Body of pancreas (tissue), 4 donors: ENCODE measurements at regions not wholly inside any gene's neighbourhood (a gene's known extent, or its start where the extent isn't known, plus 50 kb on each side); places are given as distances from the start of the nearest gene placed in this dataset.
A peak's percentile ranks its signal among the peaks of the same experiment; 100 is the strongest.

Experiments used
- ATAC-seq: fragments of 150-250 bp; one replicate; pipeline ENCODE4 v1.9.1; 2016
- DNase-seq, 4 donors: peaks; one replicate each; pipeline ENCODE4 v3.0.0-alpha.2; 2019
- H3K27ac ChIP-seq, 4 donors: fragments of 200-600 bp; sonication (generic); 1 replicate in 3 of 4; 2 replicates in 1 of 4; pipeline versions ENCODE4 v1.5.1 to v1.6.1; 2016 to 2019; ENCODE audit warnings: mild to moderate bottlenecking in 1 of 4, mixed read lengths in 1 of 4, moderate library complexity in 1 of 4
- H3K27me3 ChIP-seq, 2 donors: fragments of 200-600 bp; sonication (generic); one replicate each; pipeline ENCODE4 v1.6.0; 2016; ENCODE audit warnings: mild to moderate bottlenecking in 1 of 2
- H3K36me3 ChIP-seq, 2 donors: fragments of 200-600 bp; sonication (generic); replicated peaks in 1 of 2; 2 replicates each; pipeline ENCODE4 v1.5.1; 2016; ENCODE audit warnings: low read depth in 2 of 2; ENCODE audit not compliant: insufficient read depth in 1 of 2
- H3K4me1 ChIP-seq: fragments of 200-600 bp; sonication (generic); one replicate; pipeline ENCODE4 v1.6.0; 2016
- H3K4me3 ChIP-seq, 2 donors: fragments of 200-600 bp; sonication (generic); 1 replicate in 1 of 2; 2 replicates in 1 of 2; pipeline ENCODE4 v1.5.1; 2016 to 2019
- H3K9me3 ChIP-seq, 3 donors: fragments of 200-600 bp; sonication (generic); 1 replicate in 2 of 3; 2 replicates in 1 of 3; pipeline ENCODE4 v1.5.1; 2016
- POLR2A ChIP-seq, 3 donors: fragments of 450-650 bp; IDR thresholded peaks; one replicate each; pipeline ENCODE4 v1.6.1; 2016; ENCODE audit warnings: antibody characterized with exemption in 3 of 3, mild to moderate bottlenecking in 2 of 3
- WGBS, 2 donors: methylation state at CpG; one replicate each; pipeline ENCODE4 v1.1.5; 2017; 5-methylcytosine and 5-hydroxymethylcytosine counted together
- intact Hi-C: fragments of 100-400 bp; cut with DNase I; formaldehyde crosslinking; loops from one replicate; pipeline ENCODE4 v1.15.1; 2023
- TF ChIP-seq, protein P1 (sequence below), 7 experiments: fragments of 450-650 bp in 4 of 7; fragments of 200-600 bp in 3 of 7; sonication (generic) in 3 of 7; IDR thresholded peaks; one replicate each; pipeline ENCODE4 v1.5.1; 2016 to 2019; ENCODE audit warnings: antibody characterized with exemption in 7 of 7

GRCh38 chr7:116348346-116348745, 138.0 kb downstream of the TES start:
- WGBS, 2 donors: 90 to 91% methylated on average over 3 of the region's 3 CpGs
- TF ChIP-seq, protein P1, sequence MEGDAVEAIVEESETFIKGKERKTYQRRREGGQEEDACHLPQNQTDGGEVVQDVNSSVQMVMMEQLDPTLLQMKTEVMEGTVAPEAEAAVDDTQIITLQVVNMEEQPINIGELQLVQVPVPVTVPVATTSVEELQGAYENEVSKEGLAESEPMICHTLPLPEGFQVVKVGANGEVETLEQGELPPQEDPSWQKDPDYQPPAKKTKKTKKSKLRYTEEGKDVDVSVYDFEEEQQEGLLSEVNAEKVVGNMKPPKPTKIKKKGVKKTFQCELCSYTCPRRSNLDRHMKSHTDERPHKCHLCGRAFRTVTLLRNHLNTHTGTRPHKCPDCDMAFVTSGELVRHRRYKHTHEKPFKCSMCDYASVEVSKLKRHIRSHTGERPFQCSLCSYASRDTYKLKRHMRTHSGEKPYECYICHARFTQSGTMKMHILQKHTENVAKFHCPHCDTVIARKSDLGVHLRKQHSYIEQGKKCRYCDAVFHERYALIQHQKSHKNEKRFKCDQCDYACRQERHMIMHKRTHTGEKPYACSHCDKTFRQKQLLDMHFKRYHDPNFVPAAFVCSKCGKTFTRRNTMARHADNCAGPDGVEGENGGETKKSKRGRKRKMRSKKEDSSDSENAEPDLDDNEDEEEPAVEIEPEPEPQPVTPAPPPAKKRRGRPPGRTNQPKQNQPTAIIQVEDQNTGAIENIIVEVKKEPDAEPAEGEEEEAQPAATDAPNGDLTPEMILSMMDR (IDR thresholded peaks at IDR 0.05): no peak
- TF ChIP-seq POLR2A (IDR thresholded peaks at IDR 0.05): no peak
- intact Hi-C loops: no loop called here
- H3K4me1 ChIP-seq: peaks cover 4% of the 10 kb centered on the region
- no peaks in the 10 kb centered on the region for H3K36me3 ChIP-seq
- no peak overlapping the region for H3K27ac ChIP-seq
- H3K9me3 ChIP-seq: no peaks in the 10 kb centered on the region
- H3K4me3 ChIP-seq: no peak overlapping the region
- no peaks in the 10 kb centered on the region for H3K27me3 ChIP-seq
- DNase-seq (no peak), ATAC-seq (no peak)

DNA sequence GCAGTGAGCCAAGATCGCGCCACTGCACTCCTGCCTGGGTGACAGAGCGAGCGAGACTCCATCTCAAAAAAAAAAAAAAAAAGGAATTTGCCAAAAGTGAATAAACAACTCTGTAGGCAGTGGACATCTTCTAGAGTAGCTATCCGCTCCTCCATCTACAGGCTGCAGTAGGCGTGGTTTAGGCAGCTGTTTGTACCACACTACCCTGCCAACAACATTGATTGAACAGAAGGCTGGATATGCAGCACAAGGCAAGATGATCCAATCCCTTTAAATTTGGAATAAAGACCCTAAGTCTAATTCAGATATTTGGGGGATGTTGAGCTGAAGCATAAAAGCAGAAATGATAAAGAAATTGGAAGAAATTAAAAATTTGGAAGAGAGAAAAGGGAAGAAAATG, 141.6 kb downstream of the TES start:
- intact Hi-C loops: no loop called here
- no peak overlapping the region for H3K27ac ChIP-seq

DNA sequence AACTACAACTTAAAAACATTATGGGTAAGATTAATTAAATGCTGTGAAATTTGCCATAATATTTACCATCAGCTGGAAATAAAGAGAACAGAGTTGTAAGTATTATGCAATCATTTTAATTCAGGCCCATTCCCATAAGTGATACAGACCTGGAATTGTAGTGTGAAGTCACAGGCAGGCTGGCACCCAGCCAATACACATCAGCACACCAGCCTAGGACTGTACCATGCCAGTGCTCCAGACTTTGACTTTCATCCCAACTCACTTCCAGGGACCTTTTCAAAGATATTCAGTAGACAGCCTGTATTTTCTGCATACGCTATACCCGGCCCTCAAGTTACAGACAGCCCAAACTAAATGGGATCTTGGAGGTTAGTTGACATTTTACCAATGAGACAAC, 143.3 kb downstream of the TES start:
- ATAC-seq (peak; percentile 56), DNase-seq (peak; percentile 70 to 77 (median 74))
- TF ChIP-seq, protein P1 (IDR thresholded peaks at IDR 0.05): no peak
- TF ChIP-seq POLR2A (IDR thresholded peaks at IDR 0.05): no peak
- peaks cover 46% of the 10 kb centered on the region for H3K4me1 ChIP-seq
- H3K27me3 ChIP-seq: no peaks in the 10 kb centered on the region
- peak overlapping the region; percentile 51 to 84 (median 80) for H3K27ac ChIP-seq
- whole genome bisulfite sequencing, 2 donors: 36 to 49% methylated on average over 2 of the region's 2 CpGs
- intact Hi-C loops: no loop called here
- no peaks in the 10 kb centered on the region for H3K36me3 ChIP-seq
- H3K4me3 ChIP-seq: no peak overlapping the region
- no peaks in the 10 kb centered on the region for H3K9me3 ChIP-seq

More for the DNA sequence above, 141.6 kb downstream of the TES start:
- H3K27me3 ChIP-seq: no peaks in the 10 kb centered on the region
- ATAC-seq (no peak), DNase-seq (no peak)
- peaks cover 40% of the 10 kb centered on the region for H3K4me1 ChIP-seq
- H3K36me3 ChIP-seq: no peaks in the 10 kb centered on the region
- TF ChIP-seq POLR2A (IDR thresholded peaks at IDR 0.05): no peak
- TF ChIP-seq, protein P1 (IDR thresholded peaks at IDR 0.05): no peak
- H3K9me3 ChIP-seq: no peaks in the 10 kb centered on the region
- no peak overlapping the region for H3K4me3 ChIP-seq
- 96 to 99% methylated on average over 6 of the region's 6 CpGs for WGBS, 2 donors

- peak; percentile 50 for ATAC-seq
- peak; percentile 46 to 59 (median 57) for DNase-seq
- Histone ChIP-seq H3K27ac (peak overlapping the region; percentile 51 to 84 (median 80)), H3K27me3 (no peaks in the 10 kb centered on the region), H3K4me3 (no peak overlapping the region), H3K9me3 (no peaks in the 10 kb centered on the region), H3K36me3 (no peaks in the 10 kb centered on the region), H3K4me1 (peaks cover 46% of the 10 kb centered on the region)
- no peak for TF ChIP-seq POLR2A (IDR thresholded peaks at IDR 0.05)
- TF ChIP-seq, protein P1 (IDR thresholded peaks at IDR 0.05): peak in 4 of 7 experiments; percentile 13 to 35 (median 25)
- WGBS, 2 donors: 11% methylated on average over 6 of the region's 6 CpGs
- intact Hi-C loops: no loop called here
These were observed 143.8 kb downstream of the TES start for GRCh38 chr7:116354171-116354545.
